HepG2 (cell line): ENCODE measurements at regions not wholly inside any gene's neighbourhood (a gene's known extent, or its start where the extent isn't known, plus 50 kb on each side); places are given as distances from the start of the nearest gene placed in this dataset.

Experiments
- ATAC-seq: fragments of 200-7000 bp; cut with Tn5 transposase; 3 replicates; pipeline ENCODE4 v1.9.1; 2020; ENCODE audit warnings: mild to moderate bottlenecking, moderate library complexity
- BruUV-seq: library from RNA; stranded (reverse); fragments of 400-500 nt; replicated peaks from 2 replicates; lab custom pipeline; 2021; lab: Mats Ljungman, UMichigan
- CTCF ChIA-PET: fragments of 300-600 bp; formaldehyde crosslinking; extraction: SDS; loops from one replicate; lab custom pipeline; 2021; ENCODE audit warnings: low total read pairs, inconsistent platforms, low intra/inter-chr PET ratio; lab: Yijun Ruan, JAX
- POLR2A ChIA-PET: fragments of 350-600 bp; sonication (Branson Sonifier 250); formaldehyde crosslinking; loops from one replicate; lab custom pipeline; 2020; ENCODE audit warnings: antibody characterized with exemption, inconsistent platforms; lab: Yijun Ruan, JAX
- DNase-seq: peaks from one replicate; pipeline ENCODE4 v3.0.0-alpha.2; 2015; ENCODE audit warnings: low spot score
- FAIRE-seq: peaks from 3 replicates; lab custom pipeline; 2011; peaks lifted over from hg19 to GRCh38; lab: Jason Lieb, UNC
- H2AFZ ChIP-seq: one replicate; pipeline ENCODE4 v1.6.1; 2011; ENCODE audit warnings: low read length, inconsistent platforms
- H3K27ac ChIP-seq: fragments of 300-600 bp; 3 replicates; pipeline ENCODE4 v1.8.0; 2011; ENCODE audit warnings: mixed run types, mild to moderate bottlenecking, mixed read lengths, low read length, inconsistent platforms; ENCODE audit not compliant: insufficient read depth; ENCODE audit errors: extremely low read length
- H3K27me3 ChIP-seq, 2 experiments: fragments of 200-600 bp in 1 of 2; 2 replicates in 1 of 2; 3 replicates in 1 of 2; pipeline versions ENCODE4 v1.6.0 to v1.8.0; 2011; ENCODE audit warnings: low read length in 2 of 2, mild to moderate bottlenecking in 2 of 2, moderate library complexity in 2 of 2, inconsistent platforms in 1 of 2; ENCODE audit not compliant: insufficient read depth in 2 of 2, control insufficient read depth in 1 of 2
- H3K36me3 ChIP-seq, 2 experiments: fragments of 200-600 bp in 1 of 2; replicated peaks in 1 of 2; 2 replicates in 1 of 2; 3 replicates in 1 of 2; pipeline versions ENCODE4 v1.5.1 to v1.8.0; 2011; ENCODE audit warnings: low read length in 2 of 2, inconsistent platforms in 1 of 2; ENCODE audit not compliant: insufficient read depth in 2 of 2, control insufficient read depth in 1 of 2
- H3K4me1 ChIP-seq: 2 replicates; pipeline ENCODE4 v1.5.1; 2012; ENCODE audit warnings: low read length, inconsistent platforms; ENCODE audit not compliant: insufficient read depth
- H3K4me2 ChIP-seq: 2 replicates; pipeline ENCODE4 v1.6.0; 2011; ENCODE audit warnings: low read depth, low read length, inconsistent platforms
- H3K4me3 ChIP-seq, 3 experiments: fragments of 200-600 bp in 1 of 3; sonication (generic), shearing (Covaris generic) in 1 of 3; replicated peaks in 1 of 3; 2 replicates each; pipeline ENCODE4 v1.5.1; 2011 to 2016; ENCODE audit warnings: low read length in 3 of 3, inconsistent platforms in 2 of 3, low read depth in 2 of 3, mild to moderate bottlenecking in 2 of 3, control low read depth in 1 of 3, mixed read lengths in 1 of 3; ENCODE audit not compliant: insufficient read depth in 1 of 3
- H3K79me2 ChIP-seq: one replicate; pipeline ENCODE4 v1.6.1; 2011; ENCODE audit warnings: low read length, inconsistent platforms; ENCODE audit not compliant: insufficient read depth
- H3K9ac ChIP-seq: 2 replicates; pipeline ENCODE4 v1.6.0; 2011; ENCODE audit warnings: mild to moderate bottlenecking, low read depth, low read length, inconsistent platforms; ENCODE audit not compliant: insufficient read depth
- H3K9me3 ChIP-seq: 2 replicates; pipeline ENCODE4 v1.5.1; 2012; ENCODE audit warnings: mild to moderate bottlenecking, low read length
- H4K20me1 ChIP-seq: 2 replicates; pipeline ENCODE4 v1.6.0; 2011; ENCODE audit warnings: inconsistent platforms, mild to moderate bottlenecking, low read length, moderate library complexity; ENCODE audit not compliant: insufficient read depth
- BRD4 ChIP-seq: sonication (generic); formaldehyde crosslinking; IDR thresholded peaks from 2 replicates; pipeline ENCODE4 v1.4.0; 2020; ENCODE audit warnings: missing genetic modification reagents
- FLYWCH1 ChIP-seq: sonication (generic); formaldehyde crosslinking; IDR thresholded peaks from 2 replicates; pipeline ENCODE4 v1.8.1; 2023; ENCODE audit warnings: mild to moderate bottlenecking, missing genetic modification reagents
- FOXA3 ChIP-seq: IDR thresholded peaks from 2 replicates; pipeline ENCODE4 v1.6.1; 2016; ENCODE audit warnings: missing genetic modification reagents, missing compliant biosample characterization
- HIVEP1 ChIP-seq: sonication (generic); formaldehyde crosslinking; IDR thresholded peaks from 2 replicates; pipeline ENCODE4 v1.4.0; 2020; ENCODE audit warnings: mild to moderate bottlenecking, missing genetic modification reagents
- RBFOX2 ChIP-seq: fragments of 200-400 bp; formaldehyde crosslinking; IDR thresholded peaks from 2 replicates; pipeline ENCODE4 v1.6.1; 2017; ENCODE audit warnings: low read depth, mild to moderate bottlenecking, low read length
- SIN3A ChIP-seq: IDR thresholded peaks from 2 replicates; pipeline ENCODE4 v1.6.1; 2011; ENCODE audit warnings: low read depth, mild to moderate bottlenecking, control low read depth, low read length, borderline replicate concordance
- SP2 ChIP-seq: sonication (generic); formaldehyde crosslinking; IDR thresholded peaks from 2 replicates; pipeline ENCODE4 v1.5.1; 2020; ENCODE audit warnings: mild to moderate bottlenecking, missing genetic modification reagents
- ZNF234 ChIP-seq: sonication (generic); formaldehyde crosslinking; conservative IDR thresholded peaks from 2 replicates; pipeline ENCODE4 v1.5.1; 2020; ENCODE audit warnings: mild to moderate bottlenecking, missing genetic modification reagents
- ZNF383 ChIP-seq: sonication (generic); formaldehyde crosslinking; IDR thresholded peaks from 2 replicates; pipeline ENCODE4 v1.4.0; 2020; ENCODE audit warnings: missing genetic modification reagents, mild to moderate bottlenecking, borderline replicate concordance
- ZNF552 ChIP-seq: sonication (generic); formaldehyde crosslinking; IDR thresholded peaks from 2 replicates; pipeline ENCODE4 v1.9.0; 2022; ENCODE audit warnings: missing genetic modification reagents, mild to moderate bottlenecking, borderline replicate concordance
- ZNF562 ChIP-seq: sonication (generic); formaldehyde crosslinking; IDR thresholded peaks from 2 replicates; pipeline ENCODE4 v1.8.0; 2022; ENCODE audit warnings: missing genetic modification reagents, borderline replicate concordance
- ZNF678 ChIP-seq: sonication (generic); formaldehyde crosslinking; IDR thresholded peaks from 2 replicates; pipeline ENCODE4 v1.4.0; 2020; ENCODE audit warnings: mild to moderate bottlenecking, missing genetic modification reagents
- WGBS: methylation state at CpG from one replicate; pipeline ENCODE4 v1.1.6; 2017; ENCODE audit warnings: low lambda C conversion rate; 5-methylcytosine and 5-hydroxymethylcytosine counted together
- in situ Hi-C: cut with HindIII; loops from 2 replicates; pipeline ENCODE4 v1.10.0; 2017; ENCODE audit warnings: low pct_unique_long_range_greater_than_20kb; ENCODE audit not compliant: extremely low pct_ligation_motif_present
- intact Hi-C: fragments of 100-400 bp; cut with micrococcal nuclease; formaldehyde crosslinking; loops from one replicate; pipeline ENCODE4 v1.10.0; 2022; ENCODE audit not compliant: unreplicated experiment
- TF ChIP-seq, protein P1 (sequence below): sonication (generic); formaldehyde crosslinking; IDR thresholded peaks from 2 replicates; pipeline ENCODE4 v1.4.0; 2020; ENCODE audit warnings: missing genetic modification reagents, low read depth, mild to moderate bottlenecking, borderline replicate concordance
- TF ChIP-seq, protein P2 (sequence below): sonication (generic); formaldehyde crosslinking; IDR thresholded peaks from 2 replicates; pipeline ENCODE4 v1.4.0; 2020; ENCODE audit warnings: mild to moderate bottlenecking, missing genetic modification reagents
- TF ChIP-seq, protein P3 (sequence below): sonication (generic); formaldehyde crosslinking; IDR thresholded peaks from 2 replicates; pipeline ENCODE4 v1.5.0; 2020; ENCODE audit warnings: missing genetic modification reagents

DNA sequence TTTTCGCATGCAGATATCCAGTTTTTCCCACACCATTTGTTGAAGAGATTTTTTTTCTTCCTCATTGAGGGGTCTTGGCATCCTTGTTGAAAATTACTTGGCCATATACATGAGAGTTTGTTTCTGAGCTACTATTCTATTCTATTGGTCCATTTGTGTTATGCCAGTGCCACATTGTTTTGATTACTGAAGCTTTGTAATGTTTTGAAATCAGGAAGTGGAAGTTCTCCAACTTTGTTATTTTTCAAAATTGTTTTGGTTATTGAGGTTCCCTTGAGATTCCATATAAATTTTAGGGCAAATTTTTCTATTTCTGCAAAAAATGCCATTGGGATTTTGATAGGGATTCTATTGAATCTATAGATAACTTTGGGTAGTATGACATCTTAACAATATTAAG, 130.3 kb upstream of the PFN2 start (continued):
- TF ChIP-seq ZNF562 (CRISPR knock-in tag) (no peak), ZNF234 (CRISPR knock-in tag) (no peak)

DNA sequence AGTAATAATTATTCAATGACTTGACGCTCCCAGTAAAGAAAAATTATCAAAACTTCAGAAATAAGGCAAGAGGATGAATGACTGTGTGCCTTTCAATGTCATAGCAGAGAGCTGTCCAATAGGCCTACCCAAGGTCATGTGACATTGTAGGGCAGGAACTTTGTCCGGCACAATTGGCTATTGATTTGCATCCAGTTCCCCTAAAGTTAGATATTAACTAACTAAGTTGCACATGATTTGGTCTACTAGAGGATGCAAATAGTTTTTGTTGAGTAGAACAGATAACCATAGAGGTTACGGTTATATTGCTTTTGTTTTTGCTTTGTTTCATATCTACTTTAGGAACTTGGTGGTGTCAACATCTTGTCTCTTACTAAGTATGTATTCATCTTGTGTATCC, 127.9 kb upstream of the PFN2 start:
- 22% methylated on average over 3 of the region's 3 CpGs for WGBS
- no peak for TF ChIP-seq ZNF552 (CRISPR knock-in tag)
- TF ChIP-seq, protein P1, sequence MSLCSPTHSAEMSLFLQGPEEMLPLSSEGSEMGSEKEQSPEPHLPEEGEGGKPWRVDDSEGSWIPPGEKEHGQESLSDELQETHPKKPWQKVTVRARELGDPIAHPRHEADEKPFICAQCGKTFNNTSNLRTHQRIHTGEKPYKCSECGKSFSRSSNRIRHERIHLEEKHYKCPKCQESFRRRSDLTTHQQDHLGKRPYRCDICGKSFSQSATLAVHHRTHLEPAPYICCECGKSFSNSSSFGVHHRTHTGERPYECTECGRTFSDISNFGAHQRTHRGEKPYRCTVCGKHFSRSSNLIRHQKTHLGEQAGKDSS (CRISPR knock-in tag): no peak
- TF ChIP-seq FLYWCH1 (CRISPR knock-in tag): no peak
- no peak for TF ChIP-seq SIN3A
- TF ChIP-seq SP2: no peak
- no peak for TF ChIP-seq RBFOX2
- TF ChIP-seq BRD4 (CRISPR knock-in tag): no peak
- no peak for TF ChIP-seq HIVEP1 (CRISPR knock-in tag)
- TF ChIP-seq ZNF383 (CRISPR knock-in tag): no peak
- TF ChIP-seq ZNF678 (CRISPR knock-in tag): no peak
- TF ChIP-seq, protein P2, sequence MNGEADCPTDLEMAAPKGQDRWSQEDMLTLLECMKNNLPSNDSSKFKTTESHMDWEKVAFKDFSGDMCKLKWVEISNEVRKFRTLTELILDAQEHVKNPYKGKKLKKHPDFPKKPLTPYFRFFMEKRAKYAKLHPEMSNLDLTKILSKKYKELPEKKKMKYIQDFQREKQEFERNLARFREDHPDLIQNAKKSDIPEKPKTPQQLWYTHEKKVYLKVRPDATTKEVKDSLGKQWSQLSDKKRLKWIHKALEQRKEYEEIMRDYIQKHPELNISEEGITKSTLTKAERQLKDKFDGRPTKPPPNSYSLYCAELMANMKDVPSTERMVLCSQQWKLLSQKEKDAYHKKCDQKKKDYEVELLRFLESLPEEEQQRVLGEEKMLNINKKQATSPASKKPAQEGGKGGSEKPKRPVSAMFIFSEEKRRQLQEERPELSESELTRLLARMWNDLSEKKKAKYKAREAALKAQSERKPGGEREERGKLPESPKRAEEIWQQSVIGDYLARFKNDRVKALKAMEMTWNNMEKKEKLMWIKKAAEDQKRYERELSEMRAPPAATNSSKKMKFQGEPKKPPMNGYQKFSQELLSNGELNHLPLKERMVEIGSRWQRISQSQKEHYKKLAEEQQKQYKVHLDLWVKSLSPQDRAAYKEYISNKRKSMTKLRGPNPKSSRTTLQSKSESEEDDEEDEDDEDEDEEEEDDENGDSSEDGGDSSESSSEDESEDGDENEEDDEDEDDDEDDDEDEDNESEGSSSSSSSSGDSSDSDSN: no peak
- TF ChIP-seq FOXA3 (CRISPR knock-in tag): no peak
- TF ChIP-seq, protein P3, sequence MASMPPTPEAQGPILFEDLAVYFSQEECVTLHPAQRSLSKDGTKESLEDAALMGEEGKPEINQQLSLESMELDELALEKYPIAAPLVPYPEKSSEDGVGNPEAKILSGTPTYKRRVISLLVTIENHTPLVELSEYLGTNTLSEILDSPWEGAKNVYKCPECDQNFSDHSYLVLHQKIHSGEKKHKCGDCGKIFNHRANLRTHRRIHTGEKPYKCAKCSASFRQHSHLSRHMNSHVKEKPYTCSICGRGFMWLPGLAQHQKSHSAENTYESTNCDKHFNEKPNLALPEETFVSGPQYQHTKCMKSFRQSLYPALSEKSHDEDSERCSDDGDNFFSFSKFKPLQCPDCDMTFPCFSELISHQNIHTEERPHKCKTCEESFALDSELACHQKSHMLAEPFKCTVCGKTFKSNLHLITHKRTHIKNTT (CRISPR knock-in tag): no peak
- Histone ChIP-seq H3K9ac (no peak overlapping the region), H3K4me3 (no peak overlapping the region), H4K20me1 (no peaks in the 10 kb centered on the region), H3K36me3 (no peaks in the 10 kb centered on the region), H2AFZ (no peak overlapping the region), H3K9me3 (peaks cover 11% of the 10 kb centered on the region), H3K79me2 (no peaks in the 10 kb centered on the region), H3K4me1 (no peaks in the 10 kb centered on the region), H3K4me2 (no peak overlapping the region), H3K27ac (no peak overlapping the region), H3K27me3 (peaks cover 0 to 5% of the 10 kb centered on the region in 2 experiments; a peak in 1 of 5 replicates)
- CTCF ChIA-PET: no interaction called here
- in situ Hi-C loops (no loop called here), intact Hi-C loops (no loop called here)
- no TSS peak for BruUV-seq
- POLR2A ChIA-PET: no interaction called here
- DNase-seq: no peak
- no peak for FAIRE-seq
- no peak for ATAC-seq
